ENCODE measurements at regions not wholly inside any gene's neighbourhood (a gene's known extent, or its start where the extent isn't known, plus 50 kb on each side); places are given as distances from the start of the nearest gene placed in this dataset.

DNA sequence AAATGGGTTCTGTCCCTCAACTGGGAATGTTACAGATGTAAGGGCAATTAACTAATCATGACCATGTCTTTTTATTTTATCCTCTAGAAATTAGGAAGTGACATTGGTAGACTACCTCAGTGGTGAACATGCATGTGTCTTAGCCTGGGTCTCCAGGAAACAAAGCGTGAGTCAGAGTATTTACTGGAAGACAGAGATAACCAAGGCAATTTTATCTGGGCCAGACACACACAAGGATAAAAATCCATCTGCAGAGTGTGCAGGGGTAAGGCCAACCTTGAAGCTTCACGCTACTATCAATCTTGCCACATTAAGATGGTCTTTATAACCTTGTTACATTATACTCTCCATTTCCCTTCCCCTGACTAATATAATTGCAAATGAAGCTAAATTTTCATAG lies 487.5 kb downstream of the SUCLG1 start (continued):
- TF ChIP-seq, protein P1, sequence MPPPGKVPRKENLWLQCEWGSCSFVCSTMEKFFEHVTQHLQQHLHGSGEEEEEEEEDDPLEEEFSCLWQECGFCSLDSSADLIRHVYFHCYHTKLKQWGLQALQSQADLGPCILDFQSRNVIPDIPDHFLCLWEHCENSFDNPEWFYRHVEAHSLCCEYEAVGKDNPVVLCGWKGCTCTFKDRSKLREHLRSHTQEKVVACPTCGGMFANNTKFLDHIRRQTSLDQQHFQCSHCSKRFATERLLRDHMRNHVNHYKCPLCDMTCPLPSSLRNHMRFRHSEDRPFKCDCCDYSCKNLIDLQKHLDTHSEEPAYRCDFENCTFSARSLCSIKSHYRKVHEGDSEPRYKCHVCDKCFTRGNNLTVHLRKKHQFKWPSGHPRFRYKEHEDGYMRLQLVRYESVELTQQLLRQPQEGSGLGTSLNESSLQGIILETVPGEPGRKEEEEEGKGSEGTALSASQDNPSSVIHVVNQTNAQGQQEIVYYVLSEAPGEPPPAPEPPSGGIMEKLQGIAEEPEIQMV (tag; conservative IDR thresholded peaks at IDR 0.05; ENCODE audit: low read depth), result no peak
- TF ChIP-seq ZNF316 (IDR thresholded peaks at IDR 0.05) (no peak), JUNB (CRISPR knock-in tag; conservative IDR thresholded peaks at IDR 0.05) (peak; percentile 68), ZFPM2 (CRISPR knock-in tag; IDR thresholded peaks at IDR 0.05) (no peak), ELF4 (CRISPR knock-in tag; IDR thresholded peaks at IDR 0.05) (no peak), ZC3H4 (CRISPR knock-in tag; IDR thresholded peaks at IDR 0.05; ENCODE audit: borderline replicate concordance) (no peak), L3MBTL2 (IDR thresholded peaks at IDR 0.05) (no peak; the same call in 1 of the 2 replicates)
- TF ChIP-seq, protein P2, sequence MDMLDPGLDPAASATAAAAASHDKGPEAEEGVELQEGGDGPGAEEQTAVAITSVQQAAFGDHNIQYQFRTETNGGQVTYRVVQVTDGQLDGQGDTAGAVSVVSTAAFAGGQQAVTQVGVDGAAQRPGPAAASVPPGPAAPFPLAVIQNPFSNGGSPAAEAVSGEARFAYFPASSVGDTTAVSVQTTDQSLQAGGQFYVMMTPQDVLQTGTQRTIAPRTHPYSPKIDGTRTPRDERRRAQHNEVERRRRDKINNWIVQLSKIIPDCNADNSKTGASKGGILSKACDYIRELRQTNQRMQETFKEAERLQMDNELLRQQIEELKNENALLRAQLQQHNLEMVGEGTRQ (CRISPR knock-in tag; IDR thresholded peaks at IDR 0.05), result no peak
- TF ChIP-seq, protein P3, sequence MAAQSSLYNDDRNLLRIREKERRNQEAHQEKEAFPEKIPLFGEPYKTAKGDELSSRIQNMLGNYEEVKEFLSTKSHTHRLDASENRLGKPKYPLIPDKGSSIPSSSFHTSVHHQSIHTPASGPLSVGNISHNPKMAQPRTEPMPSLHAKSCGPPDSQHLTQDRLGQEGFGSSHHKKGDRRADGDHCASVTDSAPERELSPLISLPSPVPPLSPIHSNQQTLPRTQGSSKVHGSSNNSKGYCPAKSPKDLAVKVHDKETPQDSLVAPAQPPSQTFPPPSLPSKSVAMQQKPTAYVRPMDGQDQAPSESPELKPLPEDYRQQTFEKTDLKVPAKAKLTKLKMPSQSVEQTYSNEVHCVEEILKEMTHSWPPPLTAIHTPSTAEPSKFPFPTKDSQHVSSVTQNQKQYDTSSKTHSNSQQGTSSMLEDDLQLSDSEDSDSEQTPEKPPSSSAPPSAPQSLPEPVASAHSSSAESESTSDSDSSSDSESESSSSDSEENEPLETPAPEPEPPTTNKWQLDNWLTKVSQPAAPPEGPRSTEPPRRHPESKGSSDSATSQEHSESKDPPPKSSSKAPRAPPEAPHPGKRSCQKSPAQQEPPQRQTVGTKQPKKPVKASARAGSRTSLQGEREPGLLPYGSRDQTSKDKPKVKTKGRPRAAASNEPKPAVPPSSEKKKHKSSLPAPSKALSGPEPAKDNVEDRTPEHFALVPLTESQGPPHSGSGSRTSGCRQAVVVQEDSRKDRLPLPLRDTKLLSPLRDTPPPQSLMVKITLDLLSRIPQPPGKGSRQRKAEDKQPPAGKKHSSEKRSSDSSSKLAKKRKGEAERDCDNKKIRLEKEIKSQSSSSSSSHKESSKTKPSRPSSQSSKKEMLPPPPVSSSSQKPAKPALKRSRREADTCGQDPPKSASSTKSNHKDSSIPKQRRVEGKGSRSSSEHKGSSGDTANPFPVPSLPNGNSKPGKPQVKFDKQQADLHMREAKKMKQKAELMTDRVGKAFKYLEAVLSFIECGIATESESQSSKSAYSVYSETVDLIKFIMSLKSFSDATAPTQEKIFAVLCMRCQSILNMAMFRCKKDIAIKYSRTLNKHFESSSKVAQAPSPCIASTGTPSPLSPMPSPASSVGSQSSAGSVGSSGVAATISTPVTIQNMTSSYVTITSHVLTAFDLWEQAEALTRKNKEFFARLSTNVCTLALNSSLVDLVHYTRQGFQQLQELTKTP (IDR thresholded peaks at IDR 0.05; ENCODE audit: low read depth in 1 of 2, partially characterized antibody in 2 of 2), result peak in 1 of 2 experiments; percentile 50
- TF ChIP-seq, protein P4, sequence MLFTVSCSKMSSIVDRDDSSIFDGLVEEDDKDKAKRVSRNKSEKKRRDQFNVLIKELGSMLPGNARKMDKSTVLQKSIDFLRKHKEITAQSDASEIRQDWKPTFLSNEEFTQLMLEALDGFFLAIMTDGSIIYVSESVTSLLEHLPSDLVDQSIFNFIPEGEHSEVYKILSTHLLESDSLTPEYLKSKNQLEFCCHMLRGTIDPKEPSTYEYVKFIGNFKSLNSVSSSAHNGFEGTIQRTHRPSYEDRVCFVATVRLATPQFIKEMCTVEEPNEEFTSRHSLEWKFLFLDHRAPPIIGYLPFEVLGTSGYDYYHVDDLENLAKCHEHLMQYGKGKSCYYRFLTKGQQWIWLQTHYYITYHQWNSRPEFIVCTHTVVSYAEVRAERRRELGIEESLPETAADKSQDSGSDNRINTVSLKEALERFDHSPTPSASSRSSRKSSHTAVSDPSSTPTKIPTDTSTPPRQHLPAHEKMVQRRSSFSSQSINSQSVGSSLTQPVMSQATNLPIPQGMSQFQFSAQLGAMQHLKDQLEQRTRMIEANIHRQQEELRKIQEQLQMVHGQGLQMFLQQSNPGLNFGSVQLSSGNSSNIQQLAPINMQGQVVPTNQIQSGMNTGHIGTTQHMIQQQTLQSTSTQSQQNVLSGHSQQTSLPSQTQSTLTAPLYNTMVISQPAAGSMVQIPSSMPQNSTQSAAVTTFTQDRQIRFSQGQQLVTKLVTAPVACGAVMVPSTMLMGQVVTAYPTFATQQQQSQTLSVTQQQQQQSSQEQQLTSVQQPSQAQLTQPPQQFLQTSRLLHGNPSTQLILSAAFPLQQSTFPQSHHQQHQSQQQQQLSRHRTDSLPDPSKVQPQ (CRISPR knock-in tag; IDR thresholded peaks at IDR 0.05; ENCODE audit: borderline replicate concordance), result no peak
- TF ChIP-seq, protein P5, sequence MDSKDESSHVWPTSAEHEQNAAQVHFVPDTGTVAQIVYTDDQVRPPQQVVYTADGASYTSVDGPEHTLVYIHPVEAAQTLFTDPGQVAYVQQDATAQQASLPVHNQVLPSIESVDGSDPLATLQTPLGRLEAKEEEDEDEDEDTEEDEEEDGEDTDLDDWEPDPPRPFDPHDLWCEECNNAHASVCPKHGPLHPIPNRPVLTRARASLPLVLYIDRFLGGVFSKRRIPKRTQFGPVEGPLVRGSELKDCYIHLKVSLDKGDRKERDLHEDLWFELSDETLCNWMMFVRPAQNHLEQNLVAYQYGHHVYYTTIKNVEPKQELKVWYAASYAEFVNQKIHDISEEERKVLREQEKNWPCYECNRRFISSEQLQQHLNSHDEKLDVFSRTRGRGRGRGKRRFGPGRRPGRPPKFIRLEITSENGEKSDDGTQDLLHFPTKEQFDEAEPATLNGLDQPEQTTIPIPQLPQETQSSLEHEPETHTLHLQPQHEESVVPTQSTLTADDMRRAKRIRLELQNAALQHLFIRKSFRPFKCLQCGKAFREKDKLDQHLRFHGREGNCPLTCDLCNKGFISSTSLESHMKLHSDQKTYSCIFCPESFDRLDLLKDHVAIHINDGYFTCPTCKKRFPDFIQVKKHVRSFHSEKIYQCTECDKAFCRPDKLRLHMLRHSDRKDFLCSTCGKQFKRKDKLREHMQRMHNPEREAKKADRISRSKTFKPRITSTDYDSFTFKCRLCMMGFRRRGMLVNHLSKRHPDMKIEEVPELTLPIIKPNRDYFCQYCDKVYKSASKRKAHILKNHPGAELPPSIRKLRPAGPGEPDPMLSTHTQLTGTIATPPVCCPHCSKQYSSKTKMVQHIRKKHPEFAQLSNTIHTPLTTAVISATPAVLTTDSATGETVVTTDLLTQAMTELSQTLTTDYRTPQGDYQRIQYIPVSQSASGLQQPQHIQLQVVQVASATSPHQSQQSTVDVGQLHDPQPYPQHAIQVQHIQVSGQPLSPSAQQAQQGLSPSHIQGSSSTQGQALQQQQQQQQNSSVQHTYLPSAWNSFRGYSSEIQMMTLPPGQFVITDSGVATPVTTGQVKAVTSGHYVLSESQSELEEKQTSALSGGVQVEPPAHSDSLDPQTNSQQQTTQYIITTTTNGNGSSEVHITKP (IDR thresholded peaks at IDR 0.05; ENCODE audit: partially characterized antibody), result no peak
- TF ChIP-seq, protein P6, sequence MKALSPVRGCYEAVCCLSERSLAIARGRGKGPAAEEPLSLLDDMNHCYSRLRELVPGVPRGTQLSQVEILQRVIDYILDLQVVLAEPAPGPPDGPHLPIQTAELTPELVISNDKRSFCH (CRISPR knock-in tag; IDR thresholded peaks at IDR 0.05), result no peak
- TF ChIP-seq, protein P6 (tag; IDR thresholded peaks at IDR 0.05), result no peak
- TF ChIP-seq, protein P7, sequence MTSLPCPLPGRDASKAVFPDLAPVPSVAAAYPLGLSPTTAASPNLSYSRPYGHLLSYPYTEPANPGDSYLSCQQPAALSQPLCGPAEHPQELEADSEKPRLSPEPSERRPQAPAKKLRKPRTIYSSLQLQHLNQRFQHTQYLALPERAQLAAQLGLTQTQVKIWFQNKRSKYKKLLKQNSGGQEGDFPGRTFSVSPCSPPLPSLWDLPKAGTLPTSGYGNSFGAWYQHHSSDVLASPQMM (CRISPR knock-in tag; IDR thresholded peaks at IDR 0.05), result no peak
